ENCODE measurements at regions not wholly inside any gene's neighbourhood (a gene's known extent, or its start where the extent isn't known, plus 50 kb on each side); places are given as distances from the start of the nearest gene placed in this dataset.

DNA sequence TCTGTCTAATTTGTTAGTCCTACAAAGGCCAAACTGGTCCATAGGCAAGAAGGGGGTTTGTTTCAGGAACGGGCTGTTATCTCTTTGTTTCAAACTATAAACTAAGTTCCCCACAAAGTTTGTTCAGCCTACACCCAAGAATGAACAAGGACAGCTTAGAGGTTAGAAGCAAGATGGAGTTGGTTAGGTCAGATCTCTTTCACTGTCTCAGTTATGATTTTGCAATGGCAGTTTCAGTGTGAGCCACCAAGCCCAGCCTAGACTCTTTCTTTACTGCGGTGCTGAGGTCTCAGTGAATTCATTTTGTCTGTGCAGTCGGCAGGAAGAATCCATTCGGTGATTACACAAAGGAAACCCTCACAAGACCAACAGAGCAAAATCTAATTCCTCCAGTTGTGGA is 56.6 kb upstream of the ABCC4 start (continued):
- TF ChIP-seq, protein P1, sequence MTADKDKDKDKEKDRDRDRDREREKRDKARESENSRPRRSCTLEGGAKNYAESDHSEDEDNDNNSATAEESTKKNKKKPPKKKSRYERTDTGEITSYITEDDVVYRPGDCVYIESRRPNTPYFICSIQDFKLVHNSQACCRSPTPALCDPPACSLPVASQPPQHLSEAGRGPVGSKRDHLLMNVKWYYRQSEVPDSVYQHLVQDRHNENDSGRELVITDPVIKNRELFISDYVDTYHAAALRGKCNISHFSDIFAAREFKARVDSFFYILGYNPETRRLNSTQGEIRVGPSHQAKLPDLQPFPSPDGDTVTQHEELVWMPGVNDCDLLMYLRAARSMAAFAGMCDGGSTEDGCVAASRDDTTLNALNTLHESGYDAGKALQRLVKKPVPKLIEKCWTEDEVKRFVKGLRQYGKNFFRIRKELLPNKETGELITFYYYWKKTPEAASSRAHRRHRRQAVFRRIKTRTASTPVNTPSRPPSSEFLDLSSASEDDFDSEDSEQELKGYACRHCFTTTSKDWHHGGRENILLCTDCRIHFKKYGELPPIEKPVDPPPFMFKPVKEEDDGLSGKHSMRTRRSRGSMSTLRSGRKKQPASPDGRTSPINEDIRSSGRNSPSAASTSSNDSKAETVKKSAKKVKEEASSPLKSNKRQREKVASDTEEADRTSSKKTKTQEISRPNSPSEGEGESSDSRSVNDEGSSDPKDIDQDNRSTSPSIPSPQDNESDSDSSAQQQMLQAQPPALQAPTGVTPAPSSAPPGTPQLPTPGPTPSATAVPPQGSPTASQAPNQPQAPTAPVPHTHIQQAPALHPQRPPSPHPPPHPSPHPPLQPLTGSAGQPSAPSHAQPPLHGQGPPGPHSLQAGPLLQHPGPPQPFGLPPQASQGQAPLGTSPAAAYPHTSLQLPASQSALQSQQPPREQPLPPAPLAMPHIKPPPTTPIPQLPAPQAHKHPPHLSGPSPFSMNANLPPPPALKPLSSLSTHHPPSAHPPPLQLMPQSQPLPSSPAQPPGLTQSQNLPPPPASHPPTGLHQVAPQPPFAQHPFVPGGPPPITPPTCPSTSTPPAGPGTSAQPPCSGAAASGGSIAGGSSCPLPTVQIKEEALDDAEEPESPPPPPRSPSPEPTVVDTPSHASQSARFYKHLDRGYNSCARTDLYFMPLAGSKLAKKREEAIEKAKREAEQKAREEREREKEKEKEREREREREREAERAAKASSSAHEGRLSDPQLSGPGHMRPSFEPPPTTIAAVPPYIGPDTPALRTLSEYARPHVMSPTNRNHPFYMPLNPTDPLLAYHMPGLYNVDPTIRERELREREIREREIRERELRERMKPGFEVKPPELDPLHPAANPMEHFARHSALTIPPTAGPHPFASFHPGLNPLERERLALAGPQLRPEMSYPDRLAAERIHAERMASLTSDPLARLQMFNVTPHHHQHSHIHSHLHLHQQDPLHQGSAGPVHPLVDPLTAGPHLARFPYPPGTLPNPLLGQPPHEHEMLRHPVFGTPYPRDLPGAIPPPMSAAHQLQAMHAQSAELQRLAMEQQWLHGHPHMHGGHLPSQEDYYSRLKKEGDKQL (CRISPR knock-in tag; IDR thresholded peaks at IDR 0.05; ENCODE audit: borderline replicate concordance): no peak
- no peak for TF ChIP-seq ZNF232 (CRISPR knock-in tag; IDR thresholded peaks at IDR 0.05)
- TF ChIP-seq, protein P2, sequence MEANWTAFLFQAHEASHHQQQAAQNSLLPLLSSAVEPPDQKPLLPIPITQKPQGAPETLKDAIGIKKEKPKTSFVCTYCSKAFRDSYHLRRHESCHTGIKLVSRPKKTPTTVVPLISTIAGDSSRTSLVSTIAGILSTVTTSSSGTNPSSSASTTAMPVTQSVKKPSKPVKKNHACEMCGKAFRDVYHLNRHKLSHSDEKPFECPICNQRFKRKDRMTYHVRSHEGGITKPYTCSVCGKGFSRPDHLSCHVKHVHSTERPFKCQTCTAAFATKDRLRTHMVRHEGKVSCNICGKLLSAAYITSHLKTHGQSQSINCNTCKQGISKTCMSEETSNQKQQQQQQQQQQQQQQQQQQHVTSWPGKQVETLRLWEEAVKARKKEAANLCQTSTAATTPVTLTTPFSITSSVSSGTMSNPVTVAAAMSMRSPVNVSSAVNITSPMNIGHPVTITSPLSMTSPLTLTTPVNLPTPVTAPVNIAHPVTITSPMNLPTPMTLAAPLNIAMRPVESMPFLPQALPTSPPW (CRISPR knock-in tag; IDR thresholded peaks at IDR 0.05): no peak
- TF ChIP-seq MBD2 (IDR thresholded peaks at IDR 0.05; ENCODE audit: borderline replicate concordance, low read depth): no peak
- no peak for TF ChIP-seq NR3C1 (CRISPR knock-in tag; IDR thresholded peaks at IDR 0.05)
- TF ChIP-seq NR4A1 (CRISPR knock-in tag; IDR thresholded peaks at IDR 0.05): no peak
- peak; percentile 91 for TF ChIP-seq NR4A1 (tag; IDR thresholded peaks at IDR 0.05)
- TF ChIP-seq PBX2 (CRISPR knock-in tag; IDR thresholded peaks at IDR 0.05; ENCODE audit: low read depth): no peak
- no peak for TF ChIP-seq PBX2 (tag; conservative IDR thresholded peaks at IDR 0.05; ENCODE audit: low read depth)
- TF ChIP-seq KDM2B (CRISPR knock-in tag; IDR thresholded peaks at IDR 0.05): no peak
- no peak for TF ChIP-seq RBM17 (IDR thresholded peaks at IDR 0.05; ENCODE audit: borderline replicate concordance, low read depth, low read length)
- TF ChIP-seq, protein P3, sequence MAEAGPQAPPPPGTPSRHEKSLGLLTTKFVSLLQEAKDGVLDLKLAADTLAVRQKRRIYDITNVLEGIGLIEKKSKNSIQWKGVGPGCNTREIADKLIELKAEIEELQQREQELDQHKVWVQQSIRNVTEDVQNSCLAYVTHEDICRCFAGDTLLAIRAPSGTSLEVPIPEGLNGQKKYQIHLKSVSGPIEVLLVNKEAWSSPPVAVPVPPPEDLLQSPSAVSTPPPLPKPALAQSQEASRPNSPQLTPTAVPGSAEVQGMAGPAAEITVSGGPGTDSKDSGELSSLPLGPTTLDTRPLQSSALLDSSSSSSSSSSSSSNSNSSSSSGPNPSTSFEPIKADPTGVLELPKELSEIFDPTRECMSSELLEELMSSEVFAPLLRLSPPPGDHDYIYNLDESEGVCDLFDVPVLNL (CRISPR knock-in tag; IDR thresholded peaks at IDR 0.05; ENCODE audit: low read depth): no peak
- peak; percentile 37; the same call in 1 of the 2 replicates for TF ChIP-seq ZNF239 (CRISPR knock-in tag; IDR thresholded peaks at IDR 0.05)
- peak; percentile 74; the same call in 1 of the 2 replicates for TF ChIP-seq CREB3 (tag; conservative IDR thresholded peaks at IDR 0.05; ENCODE audit: low read depth)
- TF ChIP-seq TFE3 (CRISPR knock-in tag; IDR thresholded peaks at IDR 0.05): no peak
